Jurkat, Clone E6-1 (cell line): ENCODE measurements at regions not wholly inside any gene's neighbourhood (a gene's known extent, or its start where the extent isn't known, plus 50 kb on each side); places are given as distances from the start of the nearest gene placed in this dataset.

Experiments used
- DNase-seq: peaks from one replicate; pipeline ENCODE4 v3.0.0-alpha.2; 2011; ENCODE audit warnings: low read depth, low spot score
- H3K4me3 ChIP-seq: 2 replicates; pipeline ENCODE4 v1.5.1; 2011; ENCODE audit warnings: mild to moderate bottlenecking, low read length, control low read depth, moderate library complexity

GRCh38 chr2:187017438-187017837 is 168.5 kb upstream of the ZSWIM2 start:
- no peak overlapping the region for H3K4me3 ChIP-seq
- no peak for DNase-seq

GRCh38 chr2:187013058-187013457 is 164.1 kb upstream of the ZSWIM2 start:
- no peak overlapping the region for H3K4me3 ChIP-seq
- DNase-seq = no peak

- no peak overlapping the region for H3K4me3 ChIP-seq
- DNase-seq = no peak
Observed at GRCh38 chr2:187011206-187011832, 162.3 kb upstream of the ZSWIM2 start.

GRCh38 chr2:187009483-187010239 is 160.7 kb upstream of the ZSWIM2 start:
- no peak overlapping the region for H3K4me3 ChIP-seq
- DNase-seq = no peak

GRCh38 chr2:187008111-187008510 is 159.1 kb upstream of the ZSWIM2 start:
- H3K4me3 ChIP-seq = no peak overlapping the region
- no peak for DNase-seq

- DNase-seq = no peak
- no peak overlapping the region for H3K4me3 ChIP-seq
Observed at GRCh38 chr2:187003611-187004010, 154.6 kb upstream of the ZSWIM2 start.

GRCh38 chr2:187003038-187003554 is 154.1 kb upstream of the ZSWIM2 start:
- H3K4me3 ChIP-seq = no peak overlapping the region
- DNase-seq = no peak

- no peak for DNase-seq
- no peak overlapping the region for H3K4me3 ChIP-seq
Observed at GRCh38 chr2:187002242-187002641, 153.3 kb upstream of the ZSWIM2 start.

GRCh38 chr2:187001248-187001647 is 152.3 kb upstream of the ZSWIM2 start:
- H3K4me3 ChIP-seq = no peak overlapping the region
- DNase-seq = no peak

- DNase-seq = no peak
- no peak overlapping the region for H3K4me3 ChIP-seq
Observed at GRCh38 chr2:186995092-186995491, 146.1 kb upstream of the ZSWIM2 start.

- H3K4me3 ChIP-seq = no peak overlapping the region
- DNase-seq = no peak
Observed at GRCh38 chr2:186992597-186992996, 143.6 kb upstream of the ZSWIM2 start.

GRCh38 chr2:186991766-186992417 is 142.9 kb upstream of the ZSWIM2 start:
- no peak for DNase-seq
- no peak overlapping the region for H3K4me3 ChIP-seq

- no peak overlapping the region for H3K4me3 ChIP-seq
- DNase-seq = no peak
Observed at GRCh38 chr2:186984966-186985365, 136.0 kb upstream of the ZSWIM2 start.

- no peak for DNase-seq
- no peak overlapping the region for H3K4me3 ChIP-seq
Observed at GRCh38 chr2:186984481-186984880, 135.5 kb upstream of the ZSWIM2 start.

- H3K4me3 ChIP-seq = no peak overlapping the region
- no peak for DNase-seq
Observed at GRCh38 chr2:186980787-186981550, 132.0 kb upstream of the ZSWIM2 start.

- H3K4me3 ChIP-seq = no peak overlapping the region
- no peak for DNase-seq
Observed at GRCh38 chr2:186980117-186980442, 131.1 kb upstream of the ZSWIM2 start.

- no peak overlapping the region for H3K4me3 ChIP-seq
- no peak for DNase-seq
Observed at GRCh38 chr2:186979439-186980116, 130.6 kb upstream of the ZSWIM2 start.

GRCh38 chr2:186977433-186978045 is 128.6 kb upstream of the ZSWIM2 start:
- no peak overlapping the region for H3K4me3 ChIP-seq
- DNase-seq = no peak

GRCh38 chr2:186976329-186976728 is 127.4 kb upstream of the ZSWIM2 start:
- H3K4me3 ChIP-seq = no peak overlapping the region
- no peak for DNase-seq
